HCT116 (cell line): ENCODE measurements at regions not wholly inside any gene's neighbourhood (a gene's known extent, or its start where the extent isn't known, plus 50 kb on each side); places are given as distances from the start of the nearest gene placed in this dataset.

Experiments
- ATAC-seq: fragments of 200-7000 bp; cut with Tn5 transposase; 2 replicates; pipeline ENCODE4 v1.9.1; 2020; ENCODE audit warnings: mild to moderate bottlenecking, moderate library complexity
- BruUV-seq: library from RNA; stranded (reverse); fragments of 400-500 nt; replicated peaks from 2 replicates; lab custom pipeline; 2021; lab: Mats Ljungman, UMichigan
- CTCF ChIA-PET: fragments of 300-600 bp; sonication (Branson Sonifier 250); formaldehyde crosslinking; loops from one replicate; lab custom pipeline; 2021; ENCODE audit warnings: antibody characterized with exemption; lab: Charles Lee
- POLR2A ChIA-PET: fragments of 300-600, 350-600 bp; sonication (Branson Sonifier 250); formaldehyde crosslinking; loops from one replicate; lab custom pipeline; 2021; ENCODE audit warnings: antibody characterized with exemption; lab: Charles Lee
- RAD21 ChIA-PET, 2 experiments: fragments of 300-600 bp; sonication (Branson Sonifier 250); formaldehyde crosslinking; loops; one replicate each; lab custom pipeline; 2023; ENCODE audit warnings: low total read pairs in 2 of 2; ENCODE audit not compliant: uncharacterized antibody in 2 of 2, unreplicated experiment in 2 of 2, low non-redundant PET in 1 of 2; lab: Charles Lee
- DNase-seq: peaks from one replicate; pipeline ENCODE4 v3.0.0-alpha.2; 2010; ENCODE audit warnings: low read depth, low spot score
- H2AFZ ChIP-seq: fragments of 200-600 bp; shearing (Covaris generic), sonication (generic); 2 replicates; pipeline ENCODE4 v1.6.1; 2017; ENCODE audit warnings: low read depth, mixed run types, mixed read lengths, antibody characterized with exemption, low read length; ENCODE audit not compliant: poor library complexity, severe bottlenecking
- H3K27ac ChIP-seq: 2 replicates; pipeline ENCODE4 v1.5.1; 2012; ENCODE audit warnings: low read depth, low read length
- H3K27me3 ChIP-seq: fragments of 200-600 bp; sonication (generic); 2 replicates; pipeline ENCODE4 v1.6.1; 2016; ENCODE audit warnings: mixed run types, low read length, mixed read lengths; ENCODE audit not compliant: insufficient read depth
- H3K36me3 ChIP-seq, 2 experiments: fragments of 200-500 bp in 1 of 2; fragments of 200-600 bp in 1 of 2; sonication (Bioruptor generic) in 1 of 2; sonication (generic) in 1 of 2; 2 replicates each; pipeline versions ENCODE4 v1.5.1 to v1.6.1; 2014 to 2016; ENCODE audit warnings: low read length in 2 of 2, inconsistent platforms in 1 of 2, mixed read lengths in 1 of 2, mixed run types in 1 of 2; ENCODE audit not compliant: insufficient read depth in 2 of 2, control insufficient read depth in 1 of 2
- H3K4me1 ChIP-seq, 2 experiments: fragments of 200-600 bp in 1 of 2; sonication (generic) in 1 of 2; 2 replicates each; pipeline versions ENCODE4 v1.5.1 to v1.6.1; 2012 to 2017; ENCODE audit warnings: low read length in 2 of 2, inconsistent platforms in 1 of 2, mild to moderate bottlenecking in 1 of 2, mixed read lengths in 1 of 2, mixed run types in 1 of 2, moderate library complexity in 1 of 2; ENCODE audit not compliant: insufficient read depth in 2 of 2, control insufficient read depth in 1 of 2
- H3K4me2 ChIP-seq: fragments of 200-600 bp; sonication (generic); 2 replicates; pipeline ENCODE4 v1.6.1; 2017; ENCODE audit warnings: mixed run types, low read length, mixed read lengths
- H3K4me3 ChIP-seq, 2 experiments: fragments of 200-600 bp in 1 of 2; sonication (generic) in 1 of 2; replicated peaks in 1 of 2; 2 replicates each; pipeline ENCODE4 v1.5.1; 2011 to 2016; ENCODE audit warnings: low read length in 2 of 2, control low read depth in 1 of 2, low read depth in 1 of 2, mild to moderate bottlenecking in 1 of 2, mixed read lengths in 1 of 2, mixed run types in 1 of 2
- H3K79me2 ChIP-seq: fragments of 200-600 bp; sonication (generic); 2 replicates; pipeline ENCODE4 v1.6.1; 2017; ENCODE audit warnings: mild to moderate bottlenecking, mixed run types, low read length, moderate library complexity, mixed read lengths; ENCODE audit not compliant: insufficient read depth
- H3K9ac ChIP-seq: fragments of 200-600 bp; sonication (generic); 2 replicates; pipeline ENCODE4 v1.6.1; 2016; ENCODE audit warnings: low read length, mixed read lengths
- H3K9me2 ChIP-seq: fragments of 200-600 bp; sonication (generic), shearing (Covaris generic); 2 replicates; pipeline ENCODE4 v1.6.1; 2017; ENCODE audit warnings: mixed run types, mild to moderate bottlenecking, moderate library complexity; ENCODE audit not compliant: insufficient read depth
- H3K9me3 ChIP-seq, 2 experiments: fragments of 200-500 bp in 1 of 2; fragments of 200-600 bp in 1 of 2; sonication (Bioruptor generic) in 1 of 2; sonication (generic) in 1 of 2; 2 replicates each; pipeline ENCODE4 v1.6.1; 2014 to 2017; ENCODE audit warnings: low read length in 2 of 2, mixed read lengths in 2 of 2, inconsistent platforms in 1 of 2, low read depth in 1 of 2, mild to moderate bottlenecking in 1 of 2, mixed run types in 1 of 2, moderate library complexity in 1 of 2; ENCODE audit not compliant: control insufficient read depth in 1 of 2, insufficient read depth in 1 of 2
- H4K20me1 ChIP-seq: fragments of 200-600 bp; sonication (generic), shearing (Covaris generic); 2 replicates; pipeline ENCODE4 v1.6.1; 2017; ENCODE audit warnings: mixed run types, mild to moderate bottlenecking, moderate library complexity; ENCODE audit not compliant: insufficient read depth
- CEBPB ChIP-seq: IDR thresholded peaks from 2 replicates; pipeline ENCODE4 v1.6.1; 2012; ENCODE audit warnings: low read depth
- CTCF ChIP-seq, 3 experiments: fragments of 200-600 bp in 1 of 3; sonication (generic) in 1 of 3; IDR thresholded peaks in 2 of 3; conservative IDR thresholded peaks in 1 of 3; 2 replicates each; pipeline ENCODE4 v1.5.1; 2012 to 2017; ENCODE audit warnings: low read depth in 2 of 3, low read length in 2 of 3, antibody characterized with exemption in 1 of 3, borderline replicate concordance in 1 of 3, control low read depth in 1 of 3, mild to moderate bottlenecking in 1 of 3, mixed read lengths in 1 of 3, mixed run types in 1 of 3, moderate library complexity in 1 of 3; ENCODE audit not compliant: insufficient read depth in 1 of 3
- EGR1 ChIP-seq: IDR thresholded peaks from 2 replicates; pipeline ENCODE4 v1.6.1; 2012; ENCODE audit warnings: low read depth
- ELF1 ChIP-seq: IDR thresholded peaks from 2 replicates; pipeline ENCODE4 v1.6.1; 2012; ENCODE audit warnings: low read depth, borderline replicate concordance
- EZH2 ChIP-seq: fragments of 200-600 bp; sonication (generic); IDR thresholded peaks from 2 replicates; pipeline ENCODE4 v1.6.1; 2017; ENCODE audit warnings: antibody characterized with exemption, mixed run types
- EZH2phosphoT487 ChIP-seq: fragments of 200-600 bp; IDR thresholded peaks from 2 replicates; pipeline ENCODE4 v1.6.1; 2018; ENCODE audit warnings: antibody characterized with exemption, borderline replicate concordance
- JUND ChIP-seq: IDR thresholded peaks from 2 replicates; pipeline ENCODE4 v1.6.1; 2012
- POLR2A ChIP-seq: IDR thresholded peaks from 2 replicates; pipeline ENCODE4 v1.7.0; 2011; ENCODE audit warnings: borderline replicate concordance; ENCODE audit not compliant: insufficient read depth, insufficient read length; ENCODE audit errors: extremely low read depth
- POLR2AphosphoS5 ChIP-seq: IDR thresholded peaks from 2 replicates; pipeline ENCODE4 v1.6.1; 2011; ENCODE audit warnings: mild to moderate bottlenecking, low read depth, low read length, moderate library complexity
- REST ChIP-seq: IDR thresholded peaks from 2 replicates; pipeline ENCODE4 v1.6.1; 2012; ENCODE audit warnings: low read depth
- SIN3A ChIP-seq: IDR thresholded peaks from 2 replicates; pipeline ENCODE4 v1.6.1; 2012; ENCODE audit warnings: low read depth
- SP1 ChIP-seq: IDR thresholded peaks from 2 replicates; pipeline ENCODE4 v1.6.1; 2012; ENCODE audit warnings: low read depth
- SRF ChIP-seq: IDR thresholded peaks from 2 replicates; pipeline ENCODE4 v1.6.1; 2012; ENCODE audit warnings: low read depth
- TCF7L2 ChIP-seq: IDR thresholded peaks from 2 replicates; pipeline ENCODE4 v1.7.0; 2011; ENCODE audit warnings: borderline replicate concordance, inconsistent platforms; ENCODE audit not compliant: insufficient read depth, insufficient read length; ENCODE audit errors: extremely low read depth
- YY1 ChIP-seq: IDR thresholded peaks from 2 replicates; pipeline ENCODE4 v1.6.1; 2011; ENCODE audit warnings: low read length, low read depth, moderate library complexity, mild to moderate bottlenecking; ENCODE audit not compliant: insufficient replicate concordance; ENCODE audit errors: extremely low read depth
- intact Hi-C: fragments of 100-400 bp; cut with micrococcal nuclease; formaldehyde crosslinking; loops from 2 replicates; pipeline ENCODE4 v1.10.0; 2022
- TF ChIP-seq, protein P1 (sequence below): IDR thresholded peaks from 2 replicates; pipeline ENCODE4 v1.6.1; 2011; ENCODE audit warnings: mild to moderate bottlenecking, low read length, moderate library complexity; ENCODE audit not compliant: insufficient replicate concordance; ENCODE audit errors: extremely low read depth
- TF ChIP-seq, protein P2 (sequence below): IDR thresholded peaks from 2 replicates; pipeline ENCODE4 v1.6.1; 2012

- H3K27me3 ChIP-seq: no peaks in the 10 kb centered on the region
- H3K9me2 ChIP-seq: no peaks in the 10 kb centered on the region
- no peak for DNase-seq
- POLR2A ChIA-PET: no interaction called here
- intact Hi-C loops: no loop called here
- RAD21 ChIA-PET: no interaction called here
- no peaks in the 10 kb centered on the region for H3K4me1 ChIP-seq
- TF ChIP-seq SRF (no peak), TCF7L2 (no peak), SP1 (no peak), JUND (no peak), CTCF (IDR thresholded peaks at IDR 0.05 in 2 of 3, conservative IDR thresholded peaks at IDR 0.05 in 1 of 3; ENCODE audit: borderline replicate concordance in 1 of 3, insufficient read depth in 1 of 3, low read depth in 2 of 3, low read length in 2 of 3) (no peak), YY1 (no peak), EZH2phosphoT487 (no peak), SIN3A (no peak), REST (no peak), POLR2A (no peak), POLR2AphosphoS5 (no peak), EGR1 (no peak), EZH2 (no peak), ELF1 (no peak), CEBPB (no peak)
- TF ChIP-seq, protein P1, sequence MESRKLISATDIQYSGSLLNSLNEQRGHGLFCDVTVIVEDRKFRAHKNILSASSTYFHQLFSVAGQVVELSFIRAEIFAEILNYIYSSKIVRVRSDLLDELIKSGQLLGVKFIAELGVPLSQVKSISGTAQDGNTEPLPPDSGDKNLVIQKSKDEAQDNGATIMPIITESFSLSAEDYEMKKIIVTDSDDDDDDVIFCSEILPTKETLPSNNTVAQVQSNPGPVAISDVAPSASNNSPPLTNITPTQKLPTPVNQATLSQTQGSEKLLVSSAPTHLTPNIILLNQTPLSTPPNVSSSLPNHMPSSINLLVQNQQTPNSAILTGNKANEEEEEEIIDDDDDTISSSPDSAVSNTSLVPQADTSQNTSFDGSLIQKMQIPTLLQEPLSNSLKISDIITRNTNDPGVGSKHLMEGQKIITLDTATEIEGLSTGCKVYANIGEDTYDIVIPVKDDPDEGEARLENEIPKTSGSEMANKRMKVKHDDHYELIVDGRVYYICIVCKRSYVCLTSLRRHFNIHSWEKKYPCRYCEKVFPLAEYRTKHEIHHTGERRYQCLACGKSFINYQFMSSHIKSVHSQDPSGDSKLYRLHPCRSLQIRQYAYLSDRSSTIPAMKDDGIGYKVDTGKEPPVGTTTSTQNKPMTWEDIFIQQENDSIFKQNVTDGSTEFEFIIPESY: no peak
- TF ChIP-seq, protein P2, sequence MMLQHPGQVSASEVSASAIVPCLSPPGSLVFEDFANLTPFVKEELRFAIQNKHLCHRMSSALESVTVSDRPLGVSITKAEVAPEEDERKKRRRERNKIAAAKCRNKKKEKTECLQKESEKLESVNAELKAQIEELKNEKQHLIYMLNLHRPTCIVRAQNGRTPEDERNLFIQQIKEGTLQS: no peak
- TF ChIP-seq, all 23 proteins: peak for 0
- H3K9ac ChIP-seq: no peak overlapping the region
- ATAC-seq: no peak
- no peak overlapping the region for H3K4me2 ChIP-seq
- peaks cover 5 to 28% of the 10 kb centered on the region in 2 experiments; a peak in 2 of 4 replicates for H3K9me3 ChIP-seq
- H2AFZ ChIP-seq: no peak overlapping the region
- H3K4me3 ChIP-seq: no peak overlapping the region
- no peaks in the 10 kb centered on the region for H3K36me3 ChIP-seq
- H4K20me1 ChIP-seq: no peaks in the 10 kb centered on the region
- CTCF ChIA-PET: no interaction called here
- no TSS peak for BruUV-seq
- H3K79me2 ChIP-seq: no peaks in the 10 kb centered on the region
- H3K27ac ChIP-seq: no peak overlapping the region
Measured at GRCh38 chr19:28042516-28042915, 1170.4 kb downstream of the UQCRFS1 start.
